SJSA1 (cell line): ENCODE measurements at regions not wholly inside any gene's neighbourhood (a gene's known extent, or its start where the extent isn't known, plus 50 kb on each side); places are given as distances from the start of the nearest gene placed in this dataset.

Experiments used
- DNase-seq, 2 experiments: peaks; one replicate each; pipeline ENCODE4 v3.0.0-alpha.2; 2015 to 2020; ENCODE audit warnings: low spot score in 2 of 2, low read depth in 1 of 2
- H3K27ac ChIP-seq: fragments of 250-450 bp; sonication (Bioruptor Pico); 2 replicates; pipeline ENCODE4 v1.5.1; 2020; ENCODE audit warnings: mild to moderate bottlenecking, moderate library complexity
- H3K27me3 ChIP-seq: fragments of 250-450 bp; sonication (Bioruptor Pico); replicated peaks from 2 replicates; pipeline ENCODE4 v1.5.1; 2020; ENCODE audit warnings: mild to moderate bottlenecking, moderate library complexity
- H3K36me3 ChIP-seq: fragments of 250-450 bp; sonication (Bioruptor Pico); 2 replicates; pipeline ENCODE4 v1.5.1; 2020; ENCODE audit warnings: mild to moderate bottlenecking
- H3K4me1 ChIP-seq: fragments of 250-450 bp; sonication (Bioruptor Pico); replicated peaks from 2 replicates; pipeline ENCODE4 v1.6.1; 2021; ENCODE audit warnings: mild to moderate bottlenecking
- H3K4me3 ChIP-seq: fragments of 250-450 bp; sonication (Bioruptor Pico); 2 replicates; pipeline ENCODE4 v1.5.1; 2020; ENCODE audit warnings: mild to moderate bottlenecking
- H3K9me3 ChIP-seq: fragments of 250-450 bp; sonication (Bioruptor Pico); replicated peaks from 2 replicates; pipeline ENCODE4 v1.5.1; 2020; ENCODE audit warnings: mild to moderate bottlenecking

GRCh38 chr12:115103884-115104883, 420.2 kb upstream of the TBX3 start:
- no peaks in the 10 kb centered on the region for H3K36me3 ChIP-seq
- no peak overlapping the region for H3K27ac ChIP-seq
- no peak for DNase-seq

GRCh38 chr12:115102450-115102849, 418.5 kb upstream of the TBX3 start:
- Histone ChIP-seq H3K27ac (no peak overlapping the region), H3K9me3 (no peaks in the 10 kb centered on the region), H3K36me3 (no peaks in the 10 kb centered on the region), H3K4me3 (no peak overlapping the region), H3K4me1 (no peaks in the 10 kb centered on the region), H3K27me3 (no peaks in the 10 kb centered on the region)
- DNase-seq, result no peak

More at GRCh38 chr12:115103884-115104883, 420.2 kb upstream of the TBX3 start:
- H3K4me3 ChIP-seq, result no peak overlapping the region
- no peaks in the 10 kb centered on the region for H3K9me3 ChIP-seq
- no peaks in the 10 kb centered on the region for H3K27me3 ChIP-seq
- no peaks in the 10 kb centered on the region for H3K4me1 ChIP-seq

- H3K27ac ChIP-seq, result no peak overlapping the region
Observed at GRCh38 chr12:115101520-115101919, 417.5 kb upstream of the TBX3 start.

GRCh38 chr12:115097416-115097815, 413.4 kb upstream of the TBX3 start:
- DNase-seq, result no peak
- H3K4me1 ChIP-seq, result no peaks in the 10 kb centered on the region
- no peak overlapping the region for H3K27ac ChIP-seq
- H3K36me3 ChIP-seq, result no peaks in the 10 kb centered on the region
- no peaks in the 10 kb centered on the region for H3K9me3 ChIP-seq
- H3K4me3 ChIP-seq, result no peak overlapping the region
- no peaks in the 10 kb centered on the region for H3K27me3 ChIP-seq

More at GRCh38 chr12:115101520-115101919, 417.5 kb upstream of the TBX3 start:
- Histone ChIP-seq H3K36me3 (no peaks in the 10 kb centered on the region), H3K27me3 (no peaks in the 10 kb centered on the region), H3K4me3 (no peak overlapping the region), H3K4me1 (no peaks in the 10 kb centered on the region), H3K9me3 (no peaks in the 10 kb centered on the region)
- no peak for DNase-seq

- H3K27me3 ChIP-seq, result no peaks in the 10 kb centered on the region
- H3K4me1 ChIP-seq, result no peaks in the 10 kb centered on the region
- H3K36me3 ChIP-seq, result no peaks in the 10 kb centered on the region
- no peaks in the 10 kb centered on the region for H3K9me3 ChIP-seq
- H3K27ac ChIP-seq, result no peak overlapping the region
- H3K4me3 ChIP-seq, result no peak overlapping the region
- no peak for DNase-seq
Observed at GRCh38 chr12:115096588-115097397, 412.8 kb upstream of the TBX3 start.

DNA sequence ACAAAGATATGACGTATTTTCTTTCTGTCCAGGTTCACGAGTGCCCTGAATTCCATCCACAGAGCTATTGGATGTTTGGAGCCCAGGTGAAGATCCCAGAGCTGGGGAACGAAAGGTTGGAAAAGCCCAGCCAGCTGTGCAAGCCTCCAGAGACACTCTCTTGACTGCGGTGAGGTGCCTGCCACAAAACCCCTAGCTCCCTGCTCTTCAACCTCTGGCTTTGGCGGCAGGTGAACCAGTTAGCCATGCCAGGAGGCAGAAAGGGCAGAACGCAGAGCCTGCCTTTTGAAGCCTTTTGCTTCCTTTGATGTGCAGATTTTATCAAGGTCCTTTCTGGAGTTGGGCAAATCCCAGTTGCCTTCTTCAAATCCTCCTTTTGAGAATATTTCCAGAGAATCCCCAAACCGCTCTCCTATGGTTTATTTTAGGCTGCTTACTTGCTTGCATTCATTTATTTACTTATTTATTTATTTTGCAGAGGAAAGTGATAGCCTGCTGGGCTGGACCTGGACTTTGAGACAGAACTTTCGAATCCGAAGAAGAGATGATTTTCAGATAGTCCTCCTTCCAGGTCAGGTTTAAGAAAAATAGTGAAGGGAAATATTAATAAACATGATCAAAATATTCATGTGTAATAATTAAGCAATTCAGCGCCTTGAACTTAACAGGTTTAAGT, 411.2 kb upstream of the TBX3 start:
- H3K27me3 ChIP-seq, result no peaks in the 10 kb centered on the region
- no peak overlapping the region for H3K4me3 ChIP-seq
- H3K36me3 ChIP-seq, result no peaks in the 10 kb centered on the region
- no peak for DNase-seq
- H3K9me3 ChIP-seq, result no peaks in the 10 kb centered on the region
- no peaks in the 10 kb centered on the region for H3K4me1 ChIP-seq
- no peak overlapping the region for H3K27ac ChIP-seq

GRCh38 chr12:115094163-115094816, 410.3 kb upstream of the TBX3 start:
- DNase-seq, result no peak
- Histone ChIP-seq H3K27ac (no peak overlapping the region), H3K9me3 (no peaks in the 10 kb centered on the region), H3K27me3 (no peaks in the 10 kb centered on the region), H3K4me1 (no peaks in the 10 kb centered on the region), H3K4me3 (no peak overlapping the region), H3K36me3 (no peaks in the 10 kb centered on the region)

GRCh38 chr12:115093261-115093660, 409.3 kb upstream of the TBX3 start:
- Histone ChIP-seq H3K9me3 (no peaks in the 10 kb centered on the region), H3K4me3 (no peak overlapping the region)

DNA sequence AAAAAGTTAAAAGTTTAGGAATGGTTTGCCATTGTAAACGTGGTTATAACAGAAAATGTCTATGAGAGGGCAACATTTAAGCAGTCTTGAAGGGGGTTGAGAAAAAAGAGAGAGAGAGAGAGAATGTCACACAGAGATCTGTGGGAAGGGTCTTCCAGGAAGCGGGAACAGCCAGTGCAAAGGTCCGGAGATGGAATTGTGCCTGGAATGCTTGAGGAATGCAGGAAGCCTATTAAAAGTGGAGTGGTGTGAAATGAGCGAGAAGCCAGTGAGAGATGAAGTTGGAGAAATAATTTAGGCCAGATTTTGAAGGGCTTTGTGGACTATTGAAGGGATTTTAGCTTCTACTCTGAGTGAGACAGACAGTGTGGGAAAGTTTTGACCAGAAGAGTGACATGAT, 406.8 kb upstream of the TBX3 start:
- Histone ChIP-seq H3K4me1 (no peaks in the 10 kb centered on the region), H3K4me3 (no peak overlapping the region), H3K27me3 (no peaks in the 10 kb centered on the region), H3K27ac (no peak overlapping the region), H3K9me3 (no peaks in the 10 kb centered on the region), H3K36me3 (no peaks in the 10 kb centered on the region)
- no peak for DNase-seq

More at GRCh38 chr12:115093261-115093660, 409.3 kb upstream of the TBX3 start:
- Histone ChIP-seq H3K4me1 (no peaks in the 10 kb centered on the region), H3K27ac (no peak overlapping the region), H3K36me3 (no peaks in the 10 kb centered on the region), H3K27me3 (no peaks in the 10 kb centered on the region)
- no peak for DNase-seq

DNA sequence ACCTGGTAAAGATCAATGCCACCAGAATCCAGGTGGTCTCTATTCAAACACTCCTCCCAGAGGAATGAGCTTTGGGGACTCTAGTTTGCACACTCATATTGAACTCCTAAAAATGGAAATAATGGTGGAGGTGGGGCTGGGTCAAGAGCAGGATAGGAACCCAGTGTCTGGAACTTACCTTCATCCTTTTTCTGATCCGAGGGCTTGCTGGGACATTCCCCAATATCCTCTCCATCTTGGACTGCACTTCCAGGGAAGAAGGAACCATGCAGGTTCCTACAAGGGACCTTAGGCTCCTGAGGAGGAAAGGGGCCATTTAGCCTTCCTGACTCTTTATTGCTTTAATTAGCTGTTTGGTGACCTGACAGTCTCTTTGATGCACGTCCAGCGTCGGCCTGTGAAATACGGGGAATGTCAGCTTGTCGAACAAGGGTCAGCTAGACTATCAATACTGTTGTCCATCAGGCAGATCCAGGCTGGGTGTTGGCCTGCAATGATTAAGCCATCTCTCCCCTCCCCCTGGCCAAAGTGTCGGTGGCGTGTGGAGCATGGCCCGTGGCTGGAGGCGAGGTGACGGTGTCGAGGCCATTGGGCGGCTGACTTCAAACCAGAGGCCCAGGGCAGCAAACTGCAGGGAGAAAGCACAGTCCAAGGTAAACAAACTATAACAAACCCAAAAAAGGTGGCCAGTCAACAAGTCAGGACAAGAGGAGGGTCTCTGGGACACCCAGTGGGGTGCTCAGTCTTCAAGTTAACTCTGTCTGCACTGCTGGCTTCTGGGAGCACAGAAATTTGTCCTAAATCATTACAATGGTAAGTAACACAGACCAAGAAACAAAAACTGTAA, 405.2 kb upstream of the TBX3 start:
- Histone ChIP-seq H3K27me3 (no peaks in the 10 kb centered on the region), H3K9me3 (no peaks in the 10 kb centered on the region), H3K36me3 (no peaks in the 10 kb centered on the region), H3K27ac (no peak overlapping the region), H3K4me3 (no peak overlapping the region), H3K4me1 (no peaks in the 10 kb centered on the region)
- no peak for DNase-seq

DNA sequence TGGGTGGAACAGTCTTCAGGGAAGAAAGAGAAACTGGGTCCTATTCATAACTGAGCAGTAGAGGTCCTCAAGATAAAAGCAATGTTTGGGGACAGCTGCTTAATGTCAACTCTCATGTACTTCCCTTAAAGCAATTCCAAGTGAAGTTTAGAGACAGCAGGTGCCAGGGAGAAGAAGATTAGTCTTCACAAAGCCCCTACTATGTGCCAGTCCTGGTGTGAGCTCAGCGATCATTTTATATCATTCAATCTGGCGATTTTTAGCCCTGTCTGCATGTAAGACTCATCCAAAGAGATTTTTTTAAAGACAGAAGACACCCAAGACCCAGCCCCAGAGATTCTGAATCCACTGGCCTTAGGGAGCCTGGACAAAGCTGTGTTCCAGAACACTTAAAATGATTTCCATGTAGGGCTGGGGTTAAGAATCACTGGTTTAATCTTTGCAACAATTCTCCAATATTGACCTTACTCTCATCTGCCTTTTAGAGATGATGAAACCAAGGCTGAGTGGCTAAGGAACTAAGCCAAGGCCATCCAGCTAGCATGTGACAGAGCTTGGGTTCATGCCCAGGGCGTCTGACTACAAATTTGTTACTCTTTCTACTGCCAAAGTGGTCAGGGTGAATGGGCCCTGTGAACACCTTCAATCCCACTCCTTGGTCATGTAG, 404.5 kb upstream of the TBX3 start:
- H3K4me1 ChIP-seq, result no peaks in the 10 kb centered on the region
- no peaks in the 10 kb centered on the region for H3K36me3 ChIP-seq
- no peak for DNase-seq
- H3K9me3 ChIP-seq, result no peaks in the 10 kb centered on the region
- no peak overlapping the region for H3K4me3 ChIP-seq
- H3K27ac ChIP-seq, result no peak overlapping the region
- H3K27me3 ChIP-seq, result no peaks in the 10 kb centered on the region

DNA sequence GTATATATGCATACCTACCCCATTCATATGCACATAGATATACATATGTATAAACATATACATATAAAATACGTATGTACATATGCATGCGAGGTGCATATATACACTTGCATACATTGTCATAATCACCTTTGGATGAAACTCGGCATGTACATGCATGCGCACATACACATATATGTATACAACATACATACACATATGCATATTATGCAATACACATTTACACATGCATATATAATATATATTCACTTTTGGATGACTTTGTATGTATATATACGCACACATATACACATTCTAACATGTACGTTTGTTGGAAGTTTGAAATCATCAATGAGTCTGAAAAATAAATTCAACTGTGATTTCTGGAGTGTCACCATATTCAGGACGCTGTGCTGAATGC, 401.6 kb upstream of the TBX3 start:
- no peaks in the 10 kb centered on the region for H3K36me3 ChIP-seq
- DNase-seq, result no peak
- H3K4me1 ChIP-seq, result no peaks in the 10 kb centered on the region
- H3K27ac ChIP-seq, result no peak overlapping the region
- H3K9me3 ChIP-seq, result no peaks in the 10 kb centered on the region
- no peaks in the 10 kb centered on the region for H3K27me3 ChIP-seq
- H3K4me3 ChIP-seq, result no peak overlapping the region
